ENCODE measurements at regions not wholly inside any gene's neighbourhood (a gene's known extent, or its start where the extent isn't known, plus 50 kb on each side); places are given as distances from the start of the nearest gene placed in this dataset.

DNA sequence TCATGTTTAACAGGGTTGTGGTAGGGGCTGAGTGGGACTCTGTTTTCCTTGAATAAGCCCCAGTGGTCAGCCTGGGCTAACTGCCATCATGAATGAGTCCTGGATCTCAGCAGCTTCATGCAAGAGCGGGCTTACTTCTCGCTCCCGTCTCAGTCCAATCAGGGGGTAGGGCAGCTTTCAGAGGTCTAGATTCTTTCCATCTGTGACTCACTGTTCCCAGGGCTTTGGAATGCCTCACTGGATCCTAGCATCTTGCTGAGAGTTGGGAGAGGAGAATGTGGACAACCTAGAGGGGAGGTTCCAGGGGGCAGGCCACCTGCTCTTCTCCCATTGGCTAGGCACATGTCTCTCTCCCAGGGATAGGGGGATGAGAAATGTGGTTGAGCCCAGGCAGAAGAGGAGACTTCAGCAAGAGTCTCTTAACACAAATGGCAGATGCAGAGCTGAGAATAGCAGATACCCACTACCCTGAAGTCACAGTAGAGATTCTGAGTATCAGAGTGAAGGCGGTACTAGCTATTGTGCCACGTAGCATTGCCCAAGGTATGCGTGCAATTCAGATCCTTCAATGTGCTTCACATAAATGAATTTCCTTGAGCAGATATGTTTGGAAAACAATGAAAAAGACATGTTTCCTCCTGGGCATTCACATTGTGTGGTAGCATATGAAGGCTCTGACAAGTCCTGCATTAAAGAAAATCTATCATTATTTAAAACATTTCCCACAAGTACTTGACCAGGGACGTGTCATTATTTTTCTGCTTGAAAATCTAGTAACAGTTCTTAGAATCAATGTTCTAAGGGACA lies 257.7 kb upstream of the PROK2 start:
- Histone ChIP-seq H3K4me1 (ENCODE audit: insufficient read depth, low read length) (no peaks in the 10 kb centered on the region), H3K23ac (ENCODE audit: insufficient read length, low read depth, low read length) (no peak overlapping the region), H3K9ac (ENCODE audit: extremely low read depth, insufficient read length, low read length) (no peak overlapping the region), H2BK12ac (ENCODE audit: insufficient read length, low read depth, low read length) (no peak overlapping the region), H3K27ac (ENCODE audit: insufficient read length, low read depth, low read length) (no peak overlapping the region), H3K23me2 (ENCODE audit: insufficient read length, low read depth, low read length, poor library complexity, severe bottlenecking) (no peaks in the 10 kb centered on the region), H3K27me3 (ENCODE audit: insufficient read depth, low read length) (no peaks in the 10 kb centered on the region), H2BK15ac (ENCODE audit: low read depth, low read length) (no peak overlapping the region), H4K5ac (ENCODE audit: insufficient read length, low read depth, low read length) (no peak overlapping the region), H3K79me2 (ENCODE audit: insufficient read depth, low read length) (no peaks in the 10 kb centered on the region), H4K8ac (replicated peaks; ENCODE audit: insufficient read length, low read depth, low read length) (no peak overlapping the region), H2AFZ (ENCODE audit: low read length) (no peak overlapping the region), H3K4me2 (ENCODE audit: insufficient read depth, insufficient read length, low read length) (no peak overlapping the region), H3K56ac (ENCODE audit: insufficient read length, low read depth, low read length) (no peak overlapping the region), H2BK5ac (ENCODE audit: insufficient read length, low read length) (no peak overlapping the region), H4K91ac (ENCODE audit: insufficient read length, low read depth, low read length) (no peak overlapping the region), H3K14ac (ENCODE audit: insufficient read depth, low read length) (no peak overlapping the region), H3K79me1 (ENCODE audit: insufficient read depth, low read depth, low read length, poor library complexity, severe bottlenecking) (no peaks in the 10 kb centered on the region), H3T11ph (ENCODE audit: low read length) (no peak overlapping the region), H3K9me3 (ENCODE audit: control insufficient read depth, low read depth, low read length) (no peaks in the 10 kb centered on the region), H3K4ac (ENCODE audit: low read depth, low read length) (no peak overlapping the region), H2BK120ac (ENCODE audit: low read depth, low read length, poor library complexity, severe bottlenecking) (no peak overlapping the region), H2BK20ac (ENCODE audit: low read depth, low read length, poor library complexity, severe bottlenecking) (no peak overlapping the region), H4K20me1 (ENCODE audit: control insufficient read depth, insufficient read depth, insufficient read length) (no peaks in the 10 kb centered on the region), H2AK5ac (ENCODE audit: insufficient read length, low read length) (no peak overlapping the region), H3K18ac (ENCODE audit: insufficient read length, low read depth, low read length) (no peak overlapping the region)
- WGBS (ENCODE audit: extremely low coverage, insufficient read length, low lambda C conversion rate): no CpG with 5 or more reads among the region's 7 CpGs
- Mint-ChIP-seq H3K27me3 (ENCODE audit: low read depth) (peaks cover 3% of the 10 kb centered on the region), H3K27ac (peak overlapping the region in 1 of 3 experiments; percentile 72; a peak in 1 of 7 replicates), H3K36me3 (ENCODE audit: insufficient read depth in 1 of 3, low read depth in 3 of 3) (peaks cover 0 to under 1% (median under 1%) of the 10 kb centered on the region in 3 experiments; a peak in 2 of 7 replicates), H3K4me1 (peaks cover 3 to 5% of the 10 kb centered on the region in 2 experiments; a peak in 2 of 4 replicates), H3K9me3 (peaks cover under 1% of the 10 kb centered on the region in 2 experiments; a peak in 2 of 5 replicates), H3K4me3 (no peak overlapping the region)
- no peak for TF ChIP-seq CTCF (conservative IDR thresholded peaks at IDR 0.05)
- DNase-seq: no peak

All from H9 (cell line).